Osteoblast (primary cell): ENCODE measurements at regions not wholly inside any gene's neighbourhood (a gene's known extent, or its start where the extent isn't known, plus 50 kb on each side); places are given as distances from the start of the nearest gene placed in this dataset.

Source experiments
- DNase-seq: peaks from one replicate; pipeline ENCODE4 v3.0.0; 2011; ENCODE audit warnings: low spot score, mixed read lengths; ENCODE audit not compliant: insufficient read length; ENCODE audit errors: missing footprints
- H2AFZ ChIP-seq: 2 replicates; pipeline ENCODE4 v1.6.0; 2011; ENCODE audit warnings: mild to moderate bottlenecking, low read length
- H3K27ac ChIP-seq: 2 replicates; pipeline ENCODE4 v1.5.1; 2011; ENCODE audit warnings: mild to moderate bottlenecking, low read depth, low read length, moderate library complexity
- H3K27me3 ChIP-seq: 2 replicates; pipeline ENCODE4 v1.6.0; 2012; ENCODE audit warnings: mild to moderate bottlenecking, control low read depth, inconsistent platforms, low read length, moderate library complexity; ENCODE audit not compliant: insufficient read depth
- H3K36me3 ChIP-seq: 2 replicates; pipeline ENCODE4 v1.5.1; 2011; ENCODE audit warnings: mild to moderate bottlenecking, low read length, control low read depth, moderate library complexity; ENCODE audit not compliant: insufficient read depth
- H3K4me1 ChIP-seq: 2 replicates; pipeline ENCODE4 v1.5.1; 2011; ENCODE audit warnings: mild to moderate bottlenecking, low read length, control low read depth, moderate library complexity; ENCODE audit not compliant: insufficient read depth
- H3K4me2 ChIP-seq: 2 replicates; pipeline ENCODE4 v1.6.0; 2011; ENCODE audit warnings: mild to moderate bottlenecking, low read length; ENCODE audit not compliant: insufficient read depth
- H3K4me3 ChIP-seq: fragments of 200-600 bp; sonication (generic); 3 replicates; pipeline ENCODE4 v1.5.1; 2012; ENCODE audit warnings: mild to moderate bottlenecking, low read length, inconsistent platforms; ENCODE audit not compliant: insufficient read depth
- H3K79me2 ChIP-seq: 2 replicates; pipeline ENCODE4 v1.6.0; 2012; ENCODE audit warnings: mild to moderate bottlenecking, low read length, control low read depth, inconsistent platforms; ENCODE audit not compliant: insufficient read depth
- H3K9me3 ChIP-seq: 2 replicates; pipeline ENCODE4 v1.5.1; 2011; ENCODE audit warnings: low read depth, low read length, control low read depth
- H4K20me1 ChIP-seq: 2 replicates; pipeline ENCODE4 v1.6.0; 2012; ENCODE audit warnings: mild to moderate bottlenecking, low read length, control low read depth; ENCODE audit not compliant: insufficient read depth
- TF ChIP-seq, protein P1 (sequence below): IDR thresholded peaks from 2 replicates; pipeline ENCODE4 v1.5.1; 2011; ENCODE audit warnings: mild to moderate bottlenecking, low read depth, low read length, moderate library complexity; ENCODE audit errors: extremely low read depth

DNA sequence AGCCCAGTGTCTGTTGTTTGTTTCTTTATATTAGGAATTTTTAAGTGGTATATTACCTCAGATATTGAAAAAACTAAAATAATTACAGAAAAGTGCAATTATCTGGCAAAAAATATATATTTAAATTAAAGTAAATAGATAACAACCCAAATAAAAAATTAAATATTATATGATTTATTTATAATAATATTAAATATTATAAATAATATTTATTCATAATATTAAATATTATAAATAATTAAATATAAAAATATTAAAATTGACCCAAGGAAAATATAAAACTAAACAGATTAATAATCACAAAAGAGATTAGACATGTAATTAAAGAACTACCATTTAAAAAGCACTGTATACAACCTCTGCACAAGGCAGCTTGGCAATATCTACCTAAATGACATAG lies 331.9 kb upstream of the POGK start:
- H3K9me3 ChIP-seq = no peaks in the 10 kb centered on the region
- H3K4me1 ChIP-seq = no peaks in the 10 kb centered on the region
- no peaks in the 10 kb centered on the region for H3K79me2 ChIP-seq
- H4K20me1 ChIP-seq = no peaks in the 10 kb centered on the region
- no peak for DNase-seq
- no peak overlapping the region for H3K27ac ChIP-seq
- H3K4me2 ChIP-seq = no peak overlapping the region
- TF ChIP-seq, protein P1, sequence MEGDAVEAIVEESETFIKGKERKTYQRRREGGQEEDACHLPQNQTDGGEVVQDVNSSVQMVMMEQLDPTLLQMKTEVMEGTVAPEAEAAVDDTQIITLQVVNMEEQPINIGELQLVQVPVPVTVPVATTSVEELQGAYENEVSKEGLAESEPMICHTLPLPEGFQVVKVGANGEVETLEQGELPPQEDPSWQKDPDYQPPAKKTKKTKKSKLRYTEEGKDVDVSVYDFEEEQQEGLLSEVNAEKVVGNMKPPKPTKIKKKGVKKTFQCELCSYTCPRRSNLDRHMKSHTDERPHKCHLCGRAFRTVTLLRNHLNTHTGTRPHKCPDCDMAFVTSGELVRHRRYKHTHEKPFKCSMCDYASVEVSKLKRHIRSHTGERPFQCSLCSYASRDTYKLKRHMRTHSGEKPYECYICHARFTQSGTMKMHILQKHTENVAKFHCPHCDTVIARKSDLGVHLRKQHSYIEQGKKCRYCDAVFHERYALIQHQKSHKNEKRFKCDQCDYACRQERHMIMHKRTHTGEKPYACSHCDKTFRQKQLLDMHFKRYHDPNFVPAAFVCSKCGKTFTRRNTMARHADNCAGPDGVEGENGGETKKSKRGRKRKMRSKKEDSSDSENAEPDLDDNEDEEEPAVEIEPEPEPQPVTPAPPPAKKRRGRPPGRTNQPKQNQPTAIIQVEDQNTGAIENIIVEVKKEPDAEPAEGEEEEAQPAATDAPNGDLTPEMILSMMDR = no peak
- no peaks in the 10 kb centered on the region for H3K36me3 ChIP-seq
- no peaks in the 10 kb centered on the region for H3K27me3 ChIP-seq
- no peak overlapping the region for H2AFZ ChIP-seq
- H3K4me3 ChIP-seq = no peak overlapping the region

DNA sequence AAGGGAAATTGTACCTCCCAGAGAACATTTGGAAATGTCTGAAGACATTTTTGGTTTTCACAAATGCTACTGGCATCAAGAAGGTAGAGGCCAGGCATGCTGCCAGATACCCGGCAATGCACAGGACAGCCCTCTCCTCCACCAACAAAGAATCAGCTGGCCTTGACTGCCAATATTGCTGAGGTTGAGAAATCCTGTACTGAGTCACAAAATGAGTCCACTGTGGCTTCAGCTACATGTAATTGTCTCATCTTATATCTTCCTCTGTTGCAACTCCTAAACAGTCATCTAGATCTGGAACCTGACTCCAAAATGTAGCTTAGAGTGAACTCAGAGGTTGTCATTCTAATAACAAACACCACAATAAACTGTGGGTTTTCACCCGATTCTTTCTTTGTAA lies 327.5 kb upstream of the POGK start:
- Histone ChIP-seq H3K4me3 (no peak overlapping the region), H3K4me1 (no peaks in the 10 kb centered on the region), H3K4me2 (no peak overlapping the region), H3K36me3 (no peaks in the 10 kb centered on the region), H4K20me1 (no peaks in the 10 kb centered on the region), H2AFZ (no peak overlapping the region), H3K27ac (no peak overlapping the region), H3K9me3 (peaks cover 2% of the 10 kb centered on the region), H3K27me3 (no peaks in the 10 kb centered on the region), H3K79me2 (no peaks in the 10 kb centered on the region)
- no peak for DNase-seq
- TF ChIP-seq, protein P1 = no peak

DNA sequence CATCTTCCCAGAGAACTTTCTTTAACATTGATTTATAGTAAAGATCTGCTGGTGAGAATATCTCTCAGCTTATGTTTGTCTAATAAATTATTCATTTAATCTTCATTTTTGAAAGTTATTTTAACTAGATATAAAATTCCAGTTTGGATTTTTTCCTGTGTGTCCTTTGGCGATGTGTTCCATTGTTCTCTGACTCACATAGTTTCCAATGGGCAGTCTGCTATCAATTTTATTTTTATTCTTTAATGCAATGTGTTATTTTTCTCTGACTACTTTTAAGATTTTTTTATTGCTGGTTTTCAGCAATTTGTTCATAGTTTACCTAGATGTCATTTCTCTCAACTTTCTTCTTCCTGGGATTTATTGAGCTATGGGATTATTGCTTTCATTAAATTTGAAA lies 325.2 kb upstream of the POGK start:
- no peak overlapping the region for H3K4me2 ChIP-seq
- no peak overlapping the region for H2AFZ ChIP-seq
- no peaks in the 10 kb centered on the region for H3K4me1 ChIP-seq
- H3K9me3 ChIP-seq = peaks cover 2% of the 10 kb centered on the region
- no peak overlapping the region for H3K4me3 ChIP-seq
- TF ChIP-seq, protein P1 = no peak
- no peaks in the 10 kb centered on the region for H3K27me3 ChIP-seq
- no peaks in the 10 kb centered on the region for H3K36me3 ChIP-seq
- H3K27ac ChIP-seq = no peak overlapping the region
- H3K79me2 ChIP-seq = no peaks in the 10 kb centered on the region
- DNase-seq = no peak
- no peaks in the 10 kb centered on the region for H4K20me1 ChIP-seq

- Histone ChIP-seq H3K4me1 (no peaks in the 10 kb centered on the region), H2AFZ (no peak overlapping the region), H3K36me3 (no peaks in the 10 kb centered on the region), H3K4me3 (no peak overlapping the region), H3K9me3 (no peaks in the 10 kb centered on the region), H3K79me2 (no peaks in the 10 kb centered on the region), H3K27me3 (no peaks in the 10 kb centered on the region), H4K20me1 (no peaks in the 10 kb centered on the region), H3K4me2 (no peak overlapping the region), H3K27ac (no peak overlapping the region)
- TF ChIP-seq, protein P1 = no peak
- no peak for DNase-seq
These were observed 311.5 kb upstream of the POGK start for GRCh38 chr1:166527752-166528151.
